ENCODE measurements at regions not wholly inside any gene's neighbourhood (a gene's known extent, or its start where the extent isn't known, plus 50 kb on each side); places are given as distances from the start of the nearest gene placed in this dataset.

- Mint-ChIP-seq H3K36me3 (ENCODE audit: low read depth) (no peaks in the 10 kb centered on the region), H3K9me3 (no peaks in the 10 kb centered on the region), H3K4me3 (no peak overlapping the region), H3K4me1 (ENCODE audit: low read depth) (no peaks in the 10 kb centered on the region), H3K27me3 (ENCODE audit: low read depth) (peaks cover 25% of the 10 kb centered on the region), H3K27ac (no peak overlapping the region)
- DNase-seq (ENCODE audit: low spot score) = no peak
Observed at GRCh38 chr14:61918998-61919397, 156.8 kb downstream of the SNAPC1 start.

GRCh38 chr14:61923348-61923747 is 161.1 kb downstream of the SNAPC1 start:
- H3K4me3 Mint-ChIP-seq = no peak overlapping the region
- peaks cover 33% of the 10 kb centered on the region for H3K27me3 Mint-ChIP-seq (ENCODE audit: low read depth)
- no peaks in the 10 kb centered on the region for H3K4me1 Mint-ChIP-seq (ENCODE audit: low read depth)
- no peaks in the 10 kb centered on the region for H3K36me3 Mint-ChIP-seq (ENCODE audit: low read depth)
- no peak for DNase-seq (ENCODE audit: low spot score)
- no peak overlapping the region for H3K27ac Mint-ChIP-seq
- no peaks in the 10 kb centered on the region for H3K9me3 Mint-ChIP-seq

GRCh38 chr14:61925043-61925442 is 162.8 kb downstream of the SNAPC1 start:
- H3K9me3 Mint-ChIP-seq = no peaks in the 10 kb centered on the region
- H3K36me3 Mint-ChIP-seq (ENCODE audit: low read depth) = no peaks in the 10 kb centered on the region
- no peak overlapping the region for H3K4me3 Mint-ChIP-seq
- no peak overlapping the region for H3K27ac Mint-ChIP-seq
- DNase-seq (ENCODE audit: low spot score) = no peak
- H3K27me3 Mint-ChIP-seq (ENCODE audit: low read depth) = peaks cover 34% of the 10 kb centered on the region
- H3K4me1 Mint-ChIP-seq (ENCODE audit: low read depth) = no peaks in the 10 kb centered on the region

- no peaks in the 10 kb centered on the region for H3K9me3 Mint-ChIP-seq
- H3K27ac Mint-ChIP-seq = no peak overlapping the region
- H3K36me3 Mint-ChIP-seq (ENCODE audit: low read depth) = no peaks in the 10 kb centered on the region
- H3K4me3 Mint-ChIP-seq = no peak overlapping the region
- H3K4me1 Mint-ChIP-seq (ENCODE audit: low read depth) = no peaks in the 10 kb centered on the region
- DNase-seq (ENCODE audit: low spot score) = no peak
- peaks cover 33% of the 10 kb centered on the region for H3K27me3 Mint-ChIP-seq (ENCODE audit: low read depth)
Observed at GRCh38 chr14:61925732-61926435, 163.7 kb downstream of the SNAPC1 start.

- DNase-seq (ENCODE audit: low spot score) = no peak
- Mint-ChIP-seq H3K9me3 (no peaks in the 10 kb centered on the region), H3K4me3 (no peak overlapping the region), H3K27ac (no peak overlapping the region), H3K4me1 (ENCODE audit: low read depth) (no peaks in the 10 kb centered on the region), H3K36me3 (ENCODE audit: low read depth) (no peaks in the 10 kb centered on the region), H3K27me3 (ENCODE audit: low read depth) (peaks cover 33% of the 10 kb centered on the region)
Observed at GRCh38 chr14:61927060-61927459, 164.8 kb downstream of the SNAPC1 start.

GRCh38 chr14:61927520-61927919 is 165.3 kb downstream of the SNAPC1 start:
- Mint-ChIP-seq H3K4me1 (ENCODE audit: low read depth) (no peaks in the 10 kb centered on the region), H3K27ac (no peak overlapping the region)

GRCh38 chr14:61928300-61928699 is 166.1 kb downstream of the SNAPC1 start:
- Mint-ChIP-seq H3K36me3 (ENCODE audit: low read depth) (no peaks in the 10 kb centered on the region), H3K27ac (no peak overlapping the region), H3K4me3 (no peak overlapping the region), H3K9me3 (no peaks in the 10 kb centered on the region), H3K4me1 (ENCODE audit: low read depth) (no peaks in the 10 kb centered on the region), H3K27me3 (ENCODE audit: low read depth) (peaks cover 37% of the 10 kb centered on the region)
- no peak for DNase-seq (ENCODE audit: low spot score)

More at GRCh38 chr14:61927520-61927919, 165.3 kb downstream of the SNAPC1 start:
- peaks cover 35% of the 10 kb centered on the region for H3K27me3 Mint-ChIP-seq (ENCODE audit: low read depth)
- H3K9me3 Mint-ChIP-seq = no peaks in the 10 kb centered on the region
- H3K4me3 Mint-ChIP-seq = no peak overlapping the region
- no peaks in the 10 kb centered on the region for H3K36me3 Mint-ChIP-seq (ENCODE audit: low read depth)
- no peak for DNase-seq (ENCODE audit: low spot score)

- Mint-ChIP-seq H3K27ac (no peak overlapping the region), H3K27me3 (ENCODE audit: low read depth) (peaks cover 34% of the 10 kb centered on the region), H3K4me3 (no peak overlapping the region), H3K36me3 (ENCODE audit: low read depth) (no peaks in the 10 kb centered on the region), H3K4me1 (ENCODE audit: low read depth) (no peaks in the 10 kb centered on the region), H3K9me3 (no peaks in the 10 kb centered on the region)
- DNase-seq (ENCODE audit: low spot score) = no peak
Observed at GRCh38 chr14:61928701-61929100, 166.5 kb downstream of the SNAPC1 start.

GRCh38 chr14:61929651-61930050 is 167.4 kb downstream of the SNAPC1 start:
- no peak overlapping the region for H3K27ac Mint-ChIP-seq
- peaks cover 28% of the 10 kb centered on the region for H3K27me3 Mint-ChIP-seq (ENCODE audit: low read depth)

GRCh38 chr14:61930101-61930857 is 168.1 kb downstream of the SNAPC1 start:
- H3K4me3 Mint-ChIP-seq = no peak overlapping the region
- peaks cover 21% of the 10 kb centered on the region for H3K27me3 Mint-ChIP-seq (ENCODE audit: low read depth)
- H3K36me3 Mint-ChIP-seq (ENCODE audit: low read depth) = no peaks in the 10 kb centered on the region
- DNase-seq (ENCODE audit: low spot score) = no peak
- H3K9me3 Mint-ChIP-seq = no peaks in the 10 kb centered on the region
- H3K27ac Mint-ChIP-seq = no peak overlapping the region
- no peaks in the 10 kb centered on the region for H3K4me1 Mint-ChIP-seq (ENCODE audit: low read depth)

More at GRCh38 chr14:61929651-61930050, 167.4 kb downstream of the SNAPC1 start:
- Mint-ChIP-seq H3K36me3 (ENCODE audit: low read depth) (no peaks in the 10 kb centered on the region), H3K4me1 (ENCODE audit: low read depth) (no peaks in the 10 kb centered on the region), H3K9me3 (no peaks in the 10 kb centered on the region), H3K4me3 (no peak overlapping the region)
- no peak for DNase-seq (ENCODE audit: low spot score)

- Mint-ChIP-seq H3K27me3 (ENCODE audit: low read depth) (peaks cover 14% of the 10 kb centered on the region), H3K4me3 (no peak overlapping the region), H3K4me1 (ENCODE audit: low read depth) (no peaks in the 10 kb centered on the region), H3K36me3 (ENCODE audit: low read depth) (no peaks in the 10 kb centered on the region), H3K27ac (no peak overlapping the region), H3K9me3 (no peaks in the 10 kb centered on the region)
- DNase-seq (ENCODE audit: low spot score) = no peak
Observed at GRCh38 chr14:61932974-61933373, 170.8 kb downstream of the SNAPC1 start.

GRCh38 chr14:61934385-61934784 is 172.2 kb downstream of the SNAPC1 start:
- no peak for DNase-seq (ENCODE audit: low spot score)
- Mint-ChIP-seq H3K4me3 (no peak overlapping the region), H3K4me1 (ENCODE audit: low read depth) (no peaks in the 10 kb centered on the region), H3K27me3 (ENCODE audit: low read depth) (peaks cover 8% of the 10 kb centered on the region), H3K36me3 (ENCODE audit: low read depth) (no peaks in the 10 kb centered on the region), H3K27ac (no peak overlapping the region), H3K9me3 (no peaks in the 10 kb centered on the region)

GRCh38 chr14:61939776-61940175 is 177.6 kb downstream of the SNAPC1 start:
- H3K36me3 Mint-ChIP-seq (ENCODE audit: low read depth) = no peaks in the 10 kb centered on the region

GRCh38 chr14:61940666-61941420 is 178.6 kb downstream of the SNAPC1 start:
- no peak overlapping the region for H3K27ac Mint-ChIP-seq
- peaks cover 12% of the 10 kb centered on the region for H3K27me3 Mint-ChIP-seq (ENCODE audit: low read depth)
- no peaks in the 10 kb centered on the region for H3K9me3 Mint-ChIP-seq
- H3K36me3 Mint-ChIP-seq (ENCODE audit: low read depth) = no peaks in the 10 kb centered on the region
- no peaks in the 10 kb centered on the region for H3K4me1 Mint-ChIP-seq (ENCODE audit: low read depth)
- DNase-seq (ENCODE audit: low spot score) = no peak
- no peak overlapping the region for H3K4me3 Mint-ChIP-seq

More at GRCh38 chr14:61939776-61940175, 177.6 kb downstream of the SNAPC1 start:
- no peak overlapping the region for H3K27ac Mint-ChIP-seq
- no peaks in the 10 kb centered on the region for H3K9me3 Mint-ChIP-seq
- H3K27me3 Mint-ChIP-seq (ENCODE audit: low read depth) = peaks cover 12% of the 10 kb centered on the region
- no peak overlapping the region for H3K4me3 Mint-ChIP-seq
- no peaks in the 10 kb centered on the region for H3K4me1 Mint-ChIP-seq (ENCODE audit: low read depth)
- DNase-seq (ENCODE audit: low spot score) = no peak

Data from T-helper 2 cell treated with Interferon-gamma antibody and Interleukin-4, amounts not matched to agents 5 μg/mL and 100 μg/mL, for 36 hours (primary cell).